ENCODE measurements at regions not wholly inside any gene's neighbourhood (a gene's known extent, or its start where the extent isn't known, plus 50 kb on each side); places are given as distances from the start of the nearest gene placed in this dataset.
"Not testable (repeated sequence)": the region's sequence is repeated elsewhere in the genome, so short reads cannot be mapped to it uniquely, and the experiment has no call there.

DNA sequence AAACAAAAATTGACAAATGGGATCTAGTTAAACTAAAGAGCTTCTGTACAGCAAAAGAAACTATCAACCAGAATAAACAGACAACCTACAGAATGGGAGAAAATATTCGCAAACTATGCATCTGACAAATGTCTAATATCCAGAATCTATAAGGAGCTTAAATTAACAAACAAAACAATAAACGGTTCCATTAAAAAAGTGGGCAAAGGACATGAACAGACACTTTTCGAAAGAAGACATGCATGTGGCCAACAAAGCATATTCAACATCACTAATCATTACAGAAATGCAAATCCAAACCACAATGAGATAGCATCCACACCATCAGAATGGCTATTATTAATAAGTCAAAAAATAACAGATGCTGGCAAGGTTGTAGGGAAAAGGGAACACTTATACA lies 50.5 kb upstream of the MED13L start:
- H3K36me3 ChIP-seq (ENCODE audit: control insufficient read depth, insufficient read depth, low read length); H3K27me3 ChIP-seq (ENCODE audit: control insufficient read depth, insufficient read depth, low read length); H3K4me1 ChIP-seq (ENCODE audit: control insufficient read depth, extremely low read depth, insufficient read depth, low read length); H3K27ac ChIP-seq (ENCODE audit: insufficient read depth, low read length); H4K20me1 ChIP-seq (ENCODE audit: control insufficient read depth, extremely low read depth, insufficient read depth, low read length); H3K79me2 ChIP-seq (ENCODE audit: control insufficient read depth, insufficient read depth, low read length); H2AFZ ChIP-seq (ENCODE audit: low read length); H3K9me3 ChIP-seq (ENCODE audit: control insufficient read depth, insufficient read depth, low read depth, low read length); DNase-seq (ENCODE audit: low read depth in 2 of 2); H3K9ac ChIP-seq (ENCODE audit: insufficient read depth, low read length); H3K4me2 ChIP-seq (ENCODE audit: extremely low read depth, insufficient read depth, low read length); H3K4me3 ChIP-seq (replicated peaks in 1 of 4; ENCODE audit: control extremely low read depth in 1 of 4, insufficient read depth in 1 of 4, low read depth in 3 of 4, low read length in 4 of 4): not testable (repeated sequence)

DNA sequence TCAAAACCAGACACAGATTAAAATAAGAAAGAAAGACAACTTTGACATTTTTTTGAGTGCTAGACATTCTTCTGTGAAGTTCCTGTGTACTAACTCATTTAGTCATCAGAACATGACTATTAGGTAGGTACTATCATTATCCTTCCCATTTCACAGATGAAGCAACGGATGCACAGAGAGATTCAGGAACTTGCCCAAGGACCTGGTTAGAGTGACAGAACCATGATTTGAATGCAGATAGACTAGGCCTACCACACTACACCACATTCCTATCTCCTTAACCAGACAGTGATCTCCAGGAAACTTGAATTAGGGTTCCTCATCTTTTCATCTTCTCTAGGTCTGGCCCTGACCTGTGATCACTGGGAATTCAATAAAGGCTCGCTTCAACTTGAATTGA lies 54.4 kb upstream of the MED13L start:
- no peak for DNase-seq (ENCODE audit: low read depth in 2 of 2)
- H3K27ac ChIP-seq (ENCODE audit: insufficient read depth, low read length): no peak overlapping the region
- TF ChIP-seq EZH2 (IDR thresholded peaks at IDR 0.05; ENCODE audit: low read length, missing control alignments): no peak
- TF ChIP-seq, protein P1, sequence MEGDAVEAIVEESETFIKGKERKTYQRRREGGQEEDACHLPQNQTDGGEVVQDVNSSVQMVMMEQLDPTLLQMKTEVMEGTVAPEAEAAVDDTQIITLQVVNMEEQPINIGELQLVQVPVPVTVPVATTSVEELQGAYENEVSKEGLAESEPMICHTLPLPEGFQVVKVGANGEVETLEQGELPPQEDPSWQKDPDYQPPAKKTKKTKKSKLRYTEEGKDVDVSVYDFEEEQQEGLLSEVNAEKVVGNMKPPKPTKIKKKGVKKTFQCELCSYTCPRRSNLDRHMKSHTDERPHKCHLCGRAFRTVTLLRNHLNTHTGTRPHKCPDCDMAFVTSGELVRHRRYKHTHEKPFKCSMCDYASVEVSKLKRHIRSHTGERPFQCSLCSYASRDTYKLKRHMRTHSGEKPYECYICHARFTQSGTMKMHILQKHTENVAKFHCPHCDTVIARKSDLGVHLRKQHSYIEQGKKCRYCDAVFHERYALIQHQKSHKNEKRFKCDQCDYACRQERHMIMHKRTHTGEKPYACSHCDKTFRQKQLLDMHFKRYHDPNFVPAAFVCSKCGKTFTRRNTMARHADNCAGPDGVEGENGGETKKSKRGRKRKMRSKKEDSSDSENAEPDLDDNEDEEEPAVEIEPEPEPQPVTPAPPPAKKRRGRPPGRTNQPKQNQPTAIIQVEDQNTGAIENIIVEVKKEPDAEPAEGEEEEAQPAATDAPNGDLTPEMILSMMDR (conservative IDR thresholded peaks at IDR 0.05 in 1 of 2, IDR thresholded peaks at IDR 0.05 in 1 of 2; ENCODE audit: low read depth in 1 of 2, low read length in 2 of 2): no peak
- no peaks in the 10 kb centered on the region for H3K36me3 ChIP-seq (ENCODE audit: control insufficient read depth, insufficient read depth, low read length)
- H3K4me2 ChIP-seq (ENCODE audit: extremely low read depth, insufficient read depth, low read length): no peak overlapping the region
- no peaks in the 10 kb centered on the region for H3K4me1 ChIP-seq (ENCODE audit: control insufficient read depth, extremely low read depth, insufficient read depth, low read length)
- H3K4me3 ChIP-seq (replicated peaks in 1 of 4; ENCODE audit: control extremely low read depth in 1 of 4, insufficient read depth in 1 of 4, low read depth in 3 of 4, low read length in 4 of 4): no peak overlapping the region
- H2AFZ ChIP-seq (ENCODE audit: low read length): no peak overlapping the region
- no peaks in the 10 kb centered on the region for H3K9me3 ChIP-seq (ENCODE audit: control insufficient read depth, insufficient read depth, low read depth, low read length)
- no peaks in the 10 kb centered on the region for H4K20me1 ChIP-seq (ENCODE audit: control insufficient read depth, extremely low read depth, insufficient read depth, low read length)
- no peak overlapping the region for H3K9ac ChIP-seq (ENCODE audit: insufficient read depth, low read length)
- no peaks in the 10 kb centered on the region for H3K27me3 ChIP-seq (ENCODE audit: control insufficient read depth, insufficient read depth, low read length)
- H3K79me2 ChIP-seq (ENCODE audit: control insufficient read depth, insufficient read depth, low read length): no peaks in the 10 kb centered on the region

DNA sequence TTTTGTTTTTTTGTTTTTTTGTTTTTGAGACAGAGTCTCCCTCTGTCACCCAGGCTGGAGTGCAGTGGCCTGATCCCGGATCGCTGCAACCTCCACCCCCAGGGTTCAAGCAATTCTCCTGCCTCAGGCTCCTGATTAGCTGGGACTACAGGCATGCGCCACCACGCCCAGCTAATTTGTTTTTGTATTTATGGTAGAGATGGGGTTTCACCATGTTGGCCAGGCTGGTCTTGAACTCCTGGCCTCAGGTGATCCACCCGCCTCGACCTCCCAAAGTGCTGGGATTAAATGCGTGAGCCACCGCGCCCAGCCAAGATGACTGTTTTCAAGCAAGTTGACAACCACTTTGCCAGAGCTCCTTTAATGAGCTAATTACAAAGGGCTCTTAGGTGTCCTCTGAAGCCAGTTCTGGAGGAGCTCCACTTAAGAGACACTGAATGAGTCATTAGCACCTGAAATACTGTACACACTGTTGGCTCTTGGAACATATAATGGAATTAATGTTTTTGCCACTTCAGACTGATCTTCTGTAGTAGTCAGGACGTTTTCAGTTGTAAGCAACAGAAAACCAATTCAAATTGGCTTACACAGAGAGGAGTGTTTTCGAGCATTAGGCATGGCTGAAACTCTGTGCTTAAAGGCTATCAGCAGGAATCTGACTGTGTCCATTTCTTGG lies 55.4 kb upstream of the MED13L start:
- Histone ChIP-seq H3K27ac (ENCODE audit: insufficient read depth, low read length) (no peak overlapping the region), H3K4me1 (ENCODE audit: control insufficient read depth, extremely low read depth, insufficient read depth, low read length) (no peaks in the 10 kb centered on the region), H3K9me3 (ENCODE audit: control insufficient read depth, insufficient read depth, low read depth, low read length) (no peaks in the 10 kb centered on the region), H3K4me3 (replicated peaks in 1 of 4; ENCODE audit: control extremely low read depth in 1 of 4, insufficient read depth in 1 of 4, low read depth in 3 of 4, low read length in 4 of 4) (no peak overlapping the region), H4K20me1 (ENCODE audit: control insufficient read depth, extremely low read depth, insufficient read depth, low read length) (no peaks in the 10 kb centered on the region), H3K79me2 (ENCODE audit: control insufficient read depth, insufficient read depth, low read length) (no peaks in the 10 kb centered on the region), H2AFZ (ENCODE audit: low read length) (no peak overlapping the region), H3K9ac (ENCODE audit: insufficient read depth, low read length) (no peak overlapping the region), H3K4me2 (ENCODE audit: extremely low read depth, insufficient read depth, low read length) (no peak overlapping the region), H3K27me3 (ENCODE audit: control insufficient read depth, insufficient read depth, low read length) (no peaks in the 10 kb centered on the region), H3K36me3 (ENCODE audit: control insufficient read depth, insufficient read depth, low read length) (no peaks in the 10 kb centered on the region)
- DNase-seq (ENCODE audit: low read depth in 2 of 2): no peak
- TF ChIP-seq EZH2 (IDR thresholded peaks at IDR 0.05; ENCODE audit: low read length, missing control alignments): no peak
- TF ChIP-seq, protein P1 (conservative IDR thresholded peaks at IDR 0.05 in 1 of 2, IDR thresholded peaks at IDR 0.05 in 1 of 2; ENCODE audit: low read depth in 1 of 2, low read length in 2 of 2): no peak

Data from fibroblast of lung (primary cell).